HG03039 (cell line): ENCODE measurements at regions not wholly inside any gene's neighbourhood (a gene's known extent, or its start where the extent isn't known, plus 50 kb on each side); places are given as distances from the start of the nearest gene placed in this dataset.

ENCODE experiments used
- ATAC-seq: cut with Tn5 transposase; IDR thresholded peaks from one replicate; pipeline ENCODE4 v1.9.1; 2021; ENCODE audit warnings: mild to moderate bottlenecking, moderate library complexity; ENCODE audit not compliant: unreplicated experiment

DNA sequence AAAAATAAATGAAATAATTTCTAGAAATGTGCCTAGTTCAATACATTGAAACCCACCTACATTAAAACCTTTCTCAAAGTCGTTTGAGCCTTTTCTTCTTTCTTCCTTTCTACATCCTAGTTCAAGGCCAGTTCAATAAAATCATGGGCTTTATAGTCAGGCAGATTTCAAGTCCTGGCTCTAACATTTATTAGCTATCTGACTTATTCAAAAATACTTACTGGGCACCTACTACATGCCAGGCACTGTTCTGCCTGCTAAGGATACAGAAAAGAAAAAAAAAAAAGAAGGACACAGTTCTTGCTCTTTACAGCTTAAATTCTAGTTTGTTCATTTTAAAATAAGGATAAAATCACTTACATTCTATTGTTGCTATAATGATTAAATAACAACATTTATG, 134.2 kb upstream of the FGGY start:
- ATAC-seq: no peak

GRCh38 chr1:59163268-59164092, 133.4 kb upstream of the FGGY start:
- no peak for ATAC-seq

- no peak for ATAC-seq
Observed at GRCh38 chr1:59164371-59164770, 132.5 kb upstream of the FGGY start.

DNA sequence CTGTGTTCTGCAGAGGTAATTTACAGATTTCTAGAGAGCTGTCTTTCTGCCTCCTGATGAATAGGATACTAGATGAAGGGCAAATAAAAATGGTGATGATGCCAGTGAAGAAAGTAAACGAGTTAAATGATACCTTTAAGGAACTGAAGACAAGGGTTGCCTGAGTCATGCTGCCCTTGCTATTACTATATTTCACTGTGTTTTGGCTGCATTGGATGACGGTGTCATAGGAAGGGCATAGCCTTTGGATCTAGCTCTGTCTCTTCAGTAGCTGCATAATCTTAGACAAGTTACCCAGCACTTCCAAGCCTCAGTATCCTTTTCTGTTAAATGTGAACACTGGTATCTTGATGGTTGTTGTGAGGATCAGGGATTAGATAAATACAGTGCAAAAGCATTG, 131.5 kb upstream of the FGGY start:
- no peak for ATAC-seq

DNA sequence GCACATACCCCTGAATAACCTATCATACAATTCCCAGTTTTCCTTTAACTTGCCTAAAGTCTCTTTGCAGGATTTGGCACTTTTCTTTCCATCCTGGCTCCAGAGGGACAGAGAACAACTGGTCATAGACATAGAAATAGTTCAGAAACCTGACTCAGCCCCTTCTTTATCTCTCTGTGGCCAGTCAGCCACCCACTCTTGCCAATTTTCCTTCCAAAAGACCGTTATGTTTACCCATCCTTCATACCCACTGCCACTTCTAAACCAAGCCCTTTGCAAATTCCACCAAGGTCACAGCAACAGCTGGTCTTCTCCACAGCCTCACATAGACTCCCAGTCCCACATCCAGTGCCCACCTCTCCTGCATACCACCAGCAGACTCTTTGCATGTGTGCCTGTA, 127.2 kb upstream of the FGGY start:
- ATAC-seq: no peak

DNA sequence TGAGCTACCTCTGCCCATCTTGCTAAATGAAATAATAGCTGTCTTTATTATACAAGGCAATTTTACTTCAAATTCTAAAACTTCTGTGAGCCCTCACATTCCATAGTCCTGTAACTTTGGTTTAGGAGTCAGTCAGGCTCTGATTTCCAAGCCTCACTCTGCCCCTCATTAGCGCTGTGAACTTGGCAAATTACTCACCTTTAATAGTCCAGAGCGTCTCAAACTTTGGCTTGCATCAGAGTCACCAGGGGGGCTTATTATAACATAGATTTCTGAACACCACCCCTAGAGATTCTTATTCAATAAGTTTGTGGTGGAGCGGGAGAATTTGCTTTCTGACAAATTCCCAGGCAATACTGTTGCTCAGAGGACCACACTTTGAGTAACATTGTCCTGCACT, 126.2 kb upstream of the FGGY start:
- no peak for ATAC-seq

- no peak for ATAC-seq
Observed at GRCh38 chr1:59171788-59172187, 125.1 kb upstream of the FGGY start.

DNA sequence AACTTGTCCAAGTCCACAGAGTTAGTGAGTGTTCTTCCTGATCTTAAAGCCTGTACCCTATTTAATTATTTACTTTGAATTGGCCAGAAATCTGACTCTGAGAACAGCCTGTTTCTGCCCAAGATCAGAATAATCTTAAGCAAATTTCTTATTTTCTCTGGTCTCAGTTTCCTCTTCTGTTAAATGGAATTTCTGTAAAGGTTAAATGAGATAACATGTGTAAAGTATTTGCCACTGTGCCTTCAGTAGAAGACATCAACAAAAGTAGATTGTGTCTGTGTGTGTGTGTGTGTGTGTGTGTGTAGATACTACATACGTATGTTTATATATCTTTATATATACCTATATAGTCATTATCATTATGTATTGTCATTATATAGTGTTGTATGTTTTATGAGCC, 124.2 kb upstream of the FGGY start:
- no peak for ATAC-seq

DNA sequence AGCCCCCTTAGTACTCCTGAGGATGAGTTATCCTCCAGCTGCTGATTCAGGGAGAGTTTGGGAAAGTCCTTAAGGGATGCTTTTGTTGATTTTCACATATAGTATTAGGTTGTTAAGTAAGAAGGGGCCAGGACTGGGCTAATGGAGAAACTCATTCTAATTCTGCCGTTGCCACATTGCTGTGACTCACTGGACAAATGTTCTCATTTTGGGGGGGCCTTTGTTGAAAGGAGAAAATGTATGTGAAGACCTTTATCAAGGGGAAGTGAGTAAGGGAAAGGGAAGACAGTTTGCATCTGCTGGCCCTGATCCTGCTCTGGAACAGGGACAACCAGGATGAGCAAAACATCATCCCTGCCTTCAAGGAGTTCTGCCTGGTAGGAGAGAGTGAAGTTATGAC, 123.2 kb upstream of the FGGY start:
- ATAC-seq: no peak

DNA sequence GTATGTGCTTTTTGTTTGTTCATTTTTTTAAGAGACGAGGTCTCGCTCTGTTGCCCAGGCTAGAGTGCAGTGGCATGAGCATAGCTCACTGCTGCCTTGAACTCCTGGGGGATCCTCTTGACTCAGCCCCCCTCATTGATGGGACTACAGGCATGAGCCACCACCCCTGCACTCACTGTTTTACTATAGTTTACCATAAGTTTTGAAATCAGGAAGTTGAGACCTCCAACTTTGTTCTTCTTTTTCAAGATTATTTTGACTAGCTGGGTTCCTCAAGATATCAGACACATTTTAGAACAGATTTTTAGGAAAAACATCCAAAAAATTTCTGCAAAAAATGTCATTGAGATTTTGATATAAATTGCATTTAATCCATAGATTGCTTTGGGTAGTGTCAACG, 120.4 kb upstream of the FGGY start:
- ATAC-seq: no peak

DNA sequence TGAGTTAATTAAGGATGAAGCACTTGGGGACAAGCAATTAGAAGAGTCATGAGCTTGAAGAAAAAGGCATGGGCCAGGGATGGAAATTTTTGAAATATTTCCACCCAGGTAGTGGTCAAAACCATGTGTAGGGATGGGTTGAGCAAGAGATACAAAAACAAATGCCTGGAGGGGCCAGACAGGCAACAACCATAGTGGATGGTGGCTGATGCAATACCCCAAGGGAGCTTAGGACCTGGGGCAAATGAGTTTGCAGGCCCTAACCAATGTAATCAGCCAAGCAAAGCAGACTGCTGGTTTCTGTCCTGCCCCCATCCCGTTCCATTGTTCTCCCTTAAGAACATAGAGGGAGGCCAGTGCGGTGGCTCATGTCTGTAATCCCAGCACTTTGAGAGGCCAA, 119.1 kb upstream of the FGGY start:
- no peak for ATAC-seq

DNA sequence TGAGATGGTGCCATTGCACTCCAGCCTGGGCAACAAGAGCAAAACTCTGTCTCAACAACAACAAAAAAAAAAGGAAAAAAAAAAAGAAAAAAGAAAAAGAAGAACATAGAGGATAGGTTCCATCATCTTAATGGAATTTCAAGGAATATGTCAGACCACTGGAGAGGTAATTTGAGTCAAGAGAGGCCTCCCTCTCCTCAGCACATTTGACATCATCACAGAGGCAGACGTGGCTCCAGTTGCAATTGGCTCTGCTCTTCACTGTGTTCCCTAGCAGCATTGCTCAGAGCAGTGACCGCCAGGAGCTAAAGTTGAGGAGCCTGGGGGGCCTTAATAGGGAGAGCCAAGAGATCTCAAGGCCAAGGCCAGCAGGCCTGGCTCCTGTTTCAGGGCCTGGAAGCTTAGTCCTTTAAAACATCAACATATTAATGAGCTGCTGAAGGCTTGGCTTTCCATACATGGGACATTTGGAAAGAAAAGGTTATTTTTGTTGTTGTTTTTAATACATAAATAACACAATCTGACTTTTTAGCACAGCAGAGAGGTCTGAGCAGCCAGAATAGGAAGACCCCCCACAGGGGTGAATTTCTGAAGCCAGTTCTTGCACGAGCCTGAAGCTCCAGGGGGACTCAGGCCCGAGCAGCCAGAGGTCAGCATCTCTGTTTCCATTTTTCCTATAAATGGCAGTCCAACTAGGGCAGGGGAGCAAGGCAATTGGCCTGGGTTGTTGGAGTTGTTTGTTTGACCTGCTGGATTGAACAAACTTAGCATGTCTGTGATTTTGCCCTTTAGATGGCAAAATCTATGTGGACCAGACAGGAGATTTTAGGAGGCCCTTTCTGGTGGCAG, 118.3 kb upstream of the FGGY start:
- no peak for ATAC-seq

DNA sequence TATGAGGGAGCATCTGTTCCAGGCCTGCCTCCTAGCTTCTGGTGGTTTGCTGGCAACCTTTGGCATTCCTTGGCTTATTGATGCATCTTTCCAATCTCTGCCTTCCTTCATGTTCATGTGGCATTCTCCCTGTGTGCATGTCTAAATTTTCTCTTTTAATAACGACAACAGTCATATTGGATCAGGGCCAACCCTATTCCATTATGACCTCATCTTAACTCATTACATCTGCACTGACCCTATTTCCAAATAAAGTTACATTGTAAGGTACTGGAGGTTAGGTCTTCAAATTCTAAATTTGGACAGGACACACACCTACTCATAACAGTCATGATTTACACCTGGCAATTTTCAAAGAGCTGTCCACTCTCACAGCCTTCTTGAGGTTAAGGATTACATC, 117.2 kb upstream of the FGGY start:
- ATAC-seq: no peak

- ATAC-seq: no peak
Observed at GRCh38 chr1:59180735-59181134, 116.2 kb upstream of the FGGY start.

GRCh38 chr1:59183749-59184317, 113.1 kb upstream of the FGGY start:
- ATAC-seq: no peak

DNA sequence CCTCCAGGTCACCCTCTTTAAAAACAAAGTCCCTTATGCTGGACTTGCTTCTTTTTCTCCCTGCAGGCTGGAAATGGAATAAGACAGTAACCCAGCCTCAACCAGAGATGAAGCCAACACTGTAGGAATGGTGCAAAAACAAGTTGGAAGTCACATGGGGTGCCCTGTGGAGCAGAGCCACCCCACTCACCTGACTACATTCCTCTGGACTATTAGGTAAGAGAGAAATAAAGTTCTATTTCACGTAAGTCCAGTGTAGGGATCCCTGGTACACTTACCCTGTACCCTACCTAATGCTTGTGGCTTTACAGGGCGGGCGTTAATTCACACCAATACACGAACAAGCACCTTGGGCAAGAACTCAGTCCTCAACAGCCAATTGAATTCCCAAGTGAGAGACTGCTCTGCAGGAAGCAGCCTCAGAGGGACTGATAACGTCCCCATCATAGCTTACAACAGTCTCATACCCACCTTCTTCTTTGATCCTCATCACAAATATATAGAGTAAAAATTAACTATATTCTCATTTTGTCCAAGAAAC, 112.5 kb upstream of the FGGY start:
- ATAC-seq: no peak

GRCh38 chr1:59185163-59185860, 111.6 kb upstream of the FGGY start:
- ATAC-seq: no peak

- no peak for ATAC-seq
Observed at GRCh38 chr1:59186656-59187055, 110.2 kb upstream of the FGGY start.

DNA sequence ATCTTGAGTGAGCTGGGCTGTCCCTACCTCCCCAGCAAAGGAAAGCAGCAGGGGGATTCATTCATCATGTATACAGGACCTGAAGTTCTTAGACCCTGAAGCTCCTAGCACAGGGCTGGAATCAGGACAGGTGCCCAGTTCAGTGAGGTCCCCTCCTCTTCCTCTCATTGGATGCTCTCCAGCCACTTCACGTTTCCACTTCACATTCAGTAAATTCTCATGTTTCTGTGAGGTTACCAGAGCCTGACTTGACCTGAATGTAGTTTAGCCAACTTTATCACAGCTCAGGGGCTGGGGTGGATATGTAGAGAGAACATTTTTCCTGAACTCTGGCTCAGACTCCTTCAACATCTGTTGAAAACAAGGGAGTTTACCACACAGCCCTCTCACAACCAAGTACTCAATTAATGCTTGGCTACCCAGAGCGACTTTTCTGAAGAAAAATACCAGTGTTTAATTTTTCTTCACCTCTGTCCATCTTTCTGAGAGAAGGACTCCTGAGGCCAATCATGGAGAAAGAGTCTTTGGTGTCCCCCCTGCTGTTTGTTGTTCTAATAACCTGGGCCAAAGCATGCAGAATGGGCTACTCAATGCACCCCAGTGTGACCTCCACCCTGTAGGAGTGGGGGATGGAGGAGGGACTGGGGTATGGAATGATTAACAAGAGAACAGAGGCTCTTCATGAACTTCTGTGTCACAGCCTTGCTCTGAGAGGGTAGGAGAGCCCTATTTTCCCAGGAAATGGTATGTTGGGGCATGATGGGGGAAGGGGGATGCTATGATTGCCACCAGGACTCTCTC, 108.3 kb upstream of the FGGY start:
- ATAC-seq: no peak

- ATAC-seq: no peak
Observed at GRCh38 chr1:59193443-59194093, 103.3 kb upstream of the FGGY start.
